Spinal cord (tissue), 9 donors: ENCODE measurements at regions not wholly inside any gene's neighbourhood (a gene's known extent, or its start where the extent isn't known, plus 50 kb on each side); places are given as distances from the start of the nearest gene placed in this dataset.

Source experiments
- DNase-seq, 6 donors: peaks; one replicate each; pipeline versions ENCODE4 v3.0.0 to v3.0.0-alpha.2; 2013 to 2015; ENCODE audit warnings: low spot score in 6 of 6, low read depth in 4 of 6
- H3K27ac ChIP-seq: one replicate; pipeline ENCODE4 v1.5.1; 2013; ENCODE audit warnings: low read depth, low read length, control low read depth
- H3K27me3 ChIP-seq: one replicate; pipeline ENCODE4 v1.6.1; 2013; ENCODE audit warnings: low read length; ENCODE audit not compliant: control insufficient read depth, insufficient read depth
- H3K36me3 ChIP-seq: one replicate; pipeline ENCODE4 v1.6.1; 2013; ENCODE audit warnings: low read length; ENCODE audit not compliant: control insufficient read depth, insufficient read depth
- H3K4me1 ChIP-seq: one replicate; pipeline ENCODE4 v1.6.1; 2013; ENCODE audit warnings: low read length; ENCODE audit not compliant: control insufficient read depth, insufficient read depth
- H3K4me3 ChIP-seq: one replicate; pipeline ENCODE4 v1.5.1; 2013; ENCODE audit warnings: low read depth, low read length, control low read depth
- H3K9me3 ChIP-seq: one replicate; pipeline ENCODE4 v1.6.1; 2013; ENCODE audit warnings: low read length; ENCODE audit not compliant: control insufficient read depth, insufficient read depth
- WGBS: methylation state at CpG from one replicate; pipeline ENCODE4 v1.1.5; 2013; ENCODE audit warnings: missing lambda C conversion rate; ENCODE audit not compliant: insufficient coverage; 5-methylcytosine and 5-hydroxymethylcytosine counted together
- donor health status: healthy.

GRCh38 chr22:48425641-48426040, 1402.0 kb downstream of the BRD1 start:
- DNase-seq = no peak
- no peaks in the 10 kb centered on the region for H3K36me3 ChIP-seq
- no peaks in the 10 kb centered on the region for H3K27me3 ChIP-seq
- 94% methylated on average over 12 of the region's 12 CpGs for WGBS
- H3K27ac ChIP-seq = no peak overlapping the region
- no peak overlapping the region for H3K4me3 ChIP-seq
- no peaks in the 10 kb centered on the region for H3K9me3 ChIP-seq
- H3K4me1 ChIP-seq = peaks cover 33% of the 10 kb centered on the region

- no peaks in the 10 kb centered on the region for H3K27me3 ChIP-seq
- WGBS = 97% methylated on average over 15 of the region's 15 CpGs
- H3K27ac ChIP-seq = no peak overlapping the region
- H3K4me1 ChIP-seq = peaks cover 33% of the 10 kb centered on the region
- H3K9me3 ChIP-seq = no peaks in the 10 kb centered on the region
- H3K36me3 ChIP-seq = no peaks in the 10 kb centered on the region
- H3K4me3 ChIP-seq = no peak overlapping the region
- no peak for DNase-seq
Measured at GRCh38 chr22:48425091-48425506, 1402.6 kb downstream of the BRD1 start.

- Histone ChIP-seq H3K9me3 (no peaks in the 10 kb centered on the region), H3K27ac (no peak overlapping the region), H3K4me1 (peaks cover 31% of the 10 kb centered on the region), H3K4me3 (no peak overlapping the region), H3K27me3 (no peaks in the 10 kb centered on the region), H3K36me3 (no peaks in the 10 kb centered on the region)
- no peak for DNase-seq
- 62% methylated on average over 3 of the region's 5 CpGs for WGBS
Measured at GRCh38 chr22:48424661-48425060, 1403.0 kb downstream of the BRD1 start.

- 93% methylated on average over 18 of the region's 18 CpGs for WGBS
Measured at GRCh38 chr22:48424201-48424627, 1403.5 kb downstream of the BRD1 start.

GRCh38 chr22:48423481-48423911, 1404.2 kb downstream of the BRD1 start:
- WGBS = 21% methylated on average over 6 of the region's 8 CpGs
- Histone ChIP-seq H3K36me3 (no peaks in the 10 kb centered on the region), H3K4me1 (peaks cover 27% of the 10 kb centered on the region), H3K4me3 (no peak overlapping the region), H3K9me3 (no peaks in the 10 kb centered on the region), H3K27ac (no peak overlapping the region), H3K27me3 (no peaks in the 10 kb centered on the region)
- peak in 1 of 6 donors; percentile 27 for DNase-seq

More at GRCh38 chr22:48424201-48424627, 1403.5 kb downstream of the BRD1 start:
- Histone ChIP-seq H3K9me3 (no peaks in the 10 kb centered on the region), H3K27ac (no peak overlapping the region), H3K4me1 (peaks cover 27% of the 10 kb centered on the region), H3K4me3 (no peak overlapping the region), H3K36me3 (no peaks in the 10 kb centered on the region), H3K27me3 (no peaks in the 10 kb centered on the region)
- no peak for DNase-seq

- Histone ChIP-seq H3K36me3 (no peaks in the 10 kb centered on the region), H3K9me3 (no peaks in the 10 kb centered on the region), H3K4me3 (no peak overlapping the region), H3K4me1 (peaks cover 25% of the 10 kb centered on the region), H3K27ac (no peak overlapping the region), H3K27me3 (no peaks in the 10 kb centered on the region)
- DNase-seq = no peak
- 69% methylated on average over 6 of the region's 7 CpGs for WGBS
Measured at GRCh38 chr22:48422900-48423480, 1404.7 kb downstream of the BRD1 start.

GRCh38 chr22:48418831-48419230, 1408.8 kb downstream of the BRD1 start:
- no peaks in the 10 kb centered on the region for H3K36me3 ChIP-seq
- 90% methylated on average over 9 of the region's 10 CpGs for WGBS
- no peaks in the 10 kb centered on the region for H3K9me3 ChIP-seq
- no peaks in the 10 kb centered on the region for H3K27me3 ChIP-seq
- H3K4me3 ChIP-seq = no peak overlapping the region
- DNase-seq = no peak
- H3K4me1 ChIP-seq = peaks cover 11% of the 10 kb centered on the region
- H3K27ac ChIP-seq = no peak overlapping the region

- 82% methylated on average over 24 of the region's 24 CpGs for WGBS
- Histone ChIP-seq H3K9me3 (no peaks in the 10 kb centered on the region), H3K27ac (no peak overlapping the region), H3K4me1 (peaks cover 6% of the 10 kb centered on the region), H3K36me3 (no peaks in the 10 kb centered on the region), H3K27me3 (no peaks in the 10 kb centered on the region), H3K4me3 (no peak overlapping the region)
- DNase-seq = no peak
Measured at GRCh38 chr22:48417225-48418070, 1410.2 kb downstream of the BRD1 start.

- H3K4me3 ChIP-seq = no peak overlapping the region
- no peaks in the 10 kb centered on the region for H3K9me3 ChIP-seq
- H3K4me1 ChIP-seq = peaks cover 6% of the 10 kb centered on the region
- no peaks in the 10 kb centered on the region for H3K27me3 ChIP-seq
- H3K36me3 ChIP-seq = no peaks in the 10 kb centered on the region
- no peak overlapping the region for H3K27ac ChIP-seq
- WGBS = 37% methylated on average over 11 of the region's 16 CpGs
- DNase-seq = peak in 2 of 6 donors; percentile 13 to 29
Measured at GRCh38 chr22:48416396-48417224, 1411.1 kb downstream of the BRD1 start.
